Panc1 (cell line): ENCODE measurements at regions not wholly inside any gene's neighbourhood (a gene's known extent, or its start where the extent isn't known, plus 50 kb on each side); places are given as distances from the start of the nearest gene placed in this dataset.

Experiments used
- TF ChIP-seq, protein P1 (sequence below): fragments of 450-650 bp; IDR thresholded peaks from 2 replicates; pipeline ENCODE4 v1.5.1; 2017; ENCODE audit warnings: mild to moderate bottlenecking
- TF ChIP-seq, protein P2 (sequence below), 2 experiments: IDR thresholded peaks; 2 replicates each; pipeline ENCODE4 v1.6.1; 2011 to 2012; ENCODE audit warnings: low read depth in 2 of 2, control low read depth in 1 of 2, low read length in 1 of 2, mild to moderate bottlenecking in 1 of 2, moderate library complexity in 1 of 2; ENCODE audit not compliant: insufficient read depth in 1 of 2

DNA sequence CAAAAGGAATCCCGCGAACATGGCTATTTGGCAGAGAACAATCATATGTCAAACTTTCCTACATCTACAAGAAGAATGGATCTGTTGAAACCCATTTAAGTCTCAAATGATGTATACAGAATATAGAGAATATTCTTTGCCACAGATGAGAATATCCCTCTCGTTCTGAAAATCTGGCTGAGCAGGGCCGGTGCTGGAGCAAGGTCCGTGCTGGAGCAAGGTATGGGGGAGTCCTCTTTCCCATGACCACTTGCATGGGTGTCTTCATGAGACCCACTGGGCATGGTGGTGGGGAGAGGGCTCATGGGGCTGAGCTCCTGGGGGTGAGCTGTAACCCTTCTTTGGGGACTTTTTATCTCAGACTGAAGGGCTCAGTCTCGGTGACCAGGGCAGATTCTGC lies 440.9 kb downstream of the SOX9 start:
- TF ChIP-seq, protein P1, sequence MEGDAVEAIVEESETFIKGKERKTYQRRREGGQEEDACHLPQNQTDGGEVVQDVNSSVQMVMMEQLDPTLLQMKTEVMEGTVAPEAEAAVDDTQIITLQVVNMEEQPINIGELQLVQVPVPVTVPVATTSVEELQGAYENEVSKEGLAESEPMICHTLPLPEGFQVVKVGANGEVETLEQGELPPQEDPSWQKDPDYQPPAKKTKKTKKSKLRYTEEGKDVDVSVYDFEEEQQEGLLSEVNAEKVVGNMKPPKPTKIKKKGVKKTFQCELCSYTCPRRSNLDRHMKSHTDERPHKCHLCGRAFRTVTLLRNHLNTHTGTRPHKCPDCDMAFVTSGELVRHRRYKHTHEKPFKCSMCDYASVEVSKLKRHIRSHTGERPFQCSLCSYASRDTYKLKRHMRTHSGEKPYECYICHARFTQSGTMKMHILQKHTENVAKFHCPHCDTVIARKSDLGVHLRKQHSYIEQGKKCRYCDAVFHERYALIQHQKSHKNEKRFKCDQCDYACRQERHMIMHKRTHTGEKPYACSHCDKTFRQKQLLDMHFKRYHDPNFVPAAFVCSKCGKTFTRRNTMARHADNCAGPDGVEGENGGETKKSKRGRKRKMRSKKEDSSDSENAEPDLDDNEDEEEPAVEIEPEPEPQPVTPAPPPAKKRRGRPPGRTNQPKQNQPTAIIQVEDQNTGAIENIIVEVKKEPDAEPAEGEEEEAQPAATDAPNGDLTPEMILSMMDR, result no peak
- TF ChIP-seq, protein P2, sequence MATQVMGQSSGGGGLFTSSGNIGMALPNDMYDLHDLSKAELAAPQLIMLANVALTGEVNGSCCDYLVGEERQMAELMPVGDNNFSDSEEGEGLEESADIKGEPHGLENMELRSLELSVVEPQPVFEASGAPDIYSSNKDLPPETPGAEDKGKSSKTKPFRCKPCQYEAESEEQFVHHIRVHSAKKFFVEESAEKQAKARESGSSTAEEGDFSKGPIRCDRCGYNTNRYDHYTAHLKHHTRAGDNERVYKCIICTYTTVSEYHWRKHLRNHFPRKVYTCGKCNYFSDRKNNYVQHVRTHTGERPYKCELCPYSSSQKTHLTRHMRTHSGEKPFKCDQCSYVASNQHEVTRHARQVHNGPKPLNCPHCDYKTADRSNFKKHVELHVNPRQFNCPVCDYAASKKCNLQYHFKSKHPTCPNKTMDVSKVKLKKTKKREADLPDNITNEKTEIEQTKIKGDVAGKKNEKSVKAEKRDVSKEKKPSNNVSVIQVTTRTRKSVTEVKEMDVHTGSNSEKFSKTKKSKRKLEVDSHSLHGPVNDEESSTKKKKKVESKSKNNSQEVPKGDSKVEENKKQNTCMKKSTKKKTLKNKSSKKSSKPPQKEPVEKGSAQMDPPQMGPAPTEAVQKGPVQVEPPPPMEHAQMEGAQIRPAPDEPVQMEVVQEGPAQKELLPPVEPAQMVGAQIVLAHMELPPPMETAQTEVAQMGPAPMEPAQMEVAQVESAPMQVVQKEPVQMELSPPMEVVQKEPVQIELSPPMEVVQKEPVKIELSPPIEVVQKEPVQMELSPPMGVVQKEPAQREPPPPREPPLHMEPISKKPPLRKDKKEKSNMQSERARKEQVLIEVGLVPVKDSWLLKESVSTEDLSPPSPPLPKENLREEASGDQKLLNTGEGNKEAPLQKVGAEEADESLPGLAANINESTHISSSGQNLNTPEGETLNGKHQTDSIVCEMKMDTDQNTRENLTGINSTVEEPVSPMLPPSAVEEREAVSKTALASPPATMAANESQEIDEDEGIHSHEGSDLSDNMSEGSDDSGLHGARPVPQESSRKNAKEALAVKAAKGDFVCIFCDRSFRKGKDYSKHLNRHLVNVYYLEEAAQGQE (IDR thresholded peaks at IDR 0.05; ENCODE audit: insufficient read depth in 1 of 2, low read depth in 2 of 2, low read length in 1 of 2), result no peak
